Thymus (tissue), 11 donors: ENCODE measurements at regions not wholly inside any gene's neighbourhood (a gene's known extent, or its start where the extent isn't known, plus 50 kb on each side); places are given as distances from the start of the nearest gene placed in this dataset.

Experiments
- DNase-seq, 9 donors: peaks; one replicate each; pipeline ENCODE4 v3.0.0-alpha.2; 2013; ENCODE audit warnings: low spot score in 9 of 9, low read depth in 6 of 9, missing footprints in 1 of 9
- H3K27ac ChIP-seq, 2 donors: one replicate each; pipeline ENCODE4 v1.5.1; 2013; ENCODE audit warnings: control low read depth in 1 of 2, low read depth in 1 of 2, low read length in 1 of 2, mild to moderate bottlenecking in 1 of 2, moderate library complexity in 1 of 2
- H3K27me3 ChIP-seq, 2 donors: one replicate each; pipeline ENCODE4 v1.5.1; 2013; ENCODE audit warnings: low read length in 1 of 2; ENCODE audit not compliant: control insufficient read depth in 2 of 2, insufficient read depth in 1 of 2
- H3K36me3 ChIP-seq, 2 donors: one replicate each; pipeline ENCODE4 v1.5.1; 2013; ENCODE audit warnings: low read length in 1 of 2, mild to moderate bottlenecking in 1 of 2, moderate library complexity in 1 of 2; ENCODE audit not compliant: control insufficient read depth in 2 of 2, insufficient read depth in 2 of 2
- H3K4me1 ChIP-seq, 2 donors: one replicate each; pipeline ENCODE4 v1.5.1; 2013; ENCODE audit warnings: low read length in 2 of 2; ENCODE audit not compliant: control insufficient read depth in 2 of 2, insufficient read depth in 2 of 2
- H3K4me3 ChIP-seq, 2 donors: one replicate each; pipeline ENCODE4 v1.5.1; 2013; ENCODE audit warnings: low read length in 2 of 2, control low read depth in 1 of 2, mild to moderate bottlenecking in 1 of 2
- H3K9me3 ChIP-seq, 2 donors: one replicate each; pipeline ENCODE4 v1.5.1; 2013; ENCODE audit warnings: low read length in 1 of 2, mild to moderate bottlenecking in 1 of 2; ENCODE audit not compliant: control insufficient read depth in 2 of 2, insufficient read depth in 1 of 2
- WGBS: extraction: QIAGEN DNeasy Blood & Tissue Kit; methylation state at CpG from one replicate; pipeline ENCODE4 v1.1.7; 2013; 5-methylcytosine and 5-hydroxymethylcytosine counted together
- donor health status: healthy.

DNA sequence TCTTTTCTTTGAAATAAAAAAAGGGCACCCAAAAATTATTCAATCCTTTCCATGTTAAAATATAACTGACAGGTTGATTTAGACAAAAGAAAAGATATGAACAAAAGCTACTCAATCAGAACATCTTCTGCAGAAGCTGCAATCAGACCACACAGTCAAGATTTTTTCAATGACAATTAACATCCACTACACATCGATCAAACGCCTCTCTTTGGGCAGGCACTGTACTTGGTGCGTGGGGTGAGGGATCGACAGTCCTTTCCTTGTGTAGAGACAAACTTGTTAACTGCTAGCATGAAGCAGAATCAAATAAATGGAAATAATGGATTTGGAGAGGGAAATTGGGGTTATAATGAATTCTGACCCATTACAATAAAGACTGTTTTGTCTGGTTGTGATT, 71.2 kb upstream of the SESN3 start:
- peaks cover 0 to 11% of the 10 kb centered on the region in 2 donors for H3K4me1 ChIP-seq
- 99% methylated on average over 4 of the region's 4 CpGs for WGBS

DNA sequence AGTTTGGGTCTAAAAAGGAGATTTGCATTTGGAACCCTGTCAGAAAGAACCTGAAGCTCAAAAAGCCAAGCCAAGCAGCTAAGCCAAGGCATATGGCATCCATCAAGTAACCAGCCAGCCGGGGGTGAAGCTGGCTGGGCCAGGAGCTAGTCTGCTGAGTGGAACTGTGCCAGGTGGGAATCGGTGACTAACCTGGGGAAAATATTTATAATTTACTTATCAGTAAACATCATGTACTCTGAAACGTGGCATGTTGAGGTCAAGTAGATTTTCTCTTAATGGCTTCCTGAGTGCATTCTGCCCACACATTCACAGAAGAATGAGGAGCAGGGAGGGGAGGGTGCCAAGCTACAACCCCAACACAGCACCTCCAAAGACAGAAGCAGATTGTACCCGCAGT, 70.5 kb upstream of the SESN3 start:
- Histone ChIP-seq H3K4me1 (peaks cover 0 to 11% of the 10 kb centered on the region in 2 donors), H3K27me3 (no peaks in the 10 kb centered on the region), H3K36me3 (no peaks in the 10 kb centered on the region), H3K9me3 (no peaks in the 10 kb centered on the region), H3K27ac (no peak overlapping the region), H3K4me3 (no peak overlapping the region)
- no peak for DNase-seq
- WGBS: 94% methylated on average over 4 of the region's 4 CpGs

More for the DNA sequence above, 71.2 kb upstream of the SESN3 start:
- DNase-seq: no peak
- no peaks in the 10 kb centered on the region for H3K9me3 ChIP-seq
- no peaks in the 10 kb centered on the region for H3K27me3 ChIP-seq
- no peak overlapping the region for H3K27ac ChIP-seq
- H3K4me3 ChIP-seq: no peak overlapping the region
- no peaks in the 10 kb centered on the region for H3K36me3 ChIP-seq

DNA sequence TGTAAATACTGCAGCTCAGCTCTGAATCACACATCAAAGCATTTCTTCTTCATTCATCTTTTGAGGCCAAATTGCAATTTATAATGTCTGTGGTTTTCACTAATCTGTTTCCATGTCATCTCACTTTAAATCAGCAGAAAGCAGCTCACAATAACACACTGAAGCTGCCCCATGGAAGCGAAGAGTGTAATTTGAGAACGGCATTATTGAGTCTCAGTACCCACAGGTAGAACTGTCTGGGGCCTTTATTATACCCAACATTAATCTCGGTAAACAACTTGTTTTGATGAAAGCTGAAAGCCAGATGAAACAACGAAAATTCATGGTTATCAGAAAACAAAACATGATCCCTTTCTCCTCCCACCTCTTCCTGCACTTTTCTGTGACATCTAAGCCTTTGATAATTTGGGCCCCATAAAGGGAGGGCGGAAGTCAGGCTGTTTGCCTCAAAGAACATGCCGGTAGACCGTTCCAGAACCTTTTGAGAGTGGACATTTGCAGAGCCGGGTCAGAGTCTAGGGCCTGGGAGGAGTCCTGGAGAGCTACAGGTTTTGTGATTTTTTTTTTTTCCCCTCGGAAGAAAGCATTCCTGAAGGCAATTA, 68.2 kb upstream of the SESN3 start:
- H3K27me3 ChIP-seq: no peaks in the 10 kb centered on the region
- H3K4me1 ChIP-seq: peaks cover 0 to 11% of the 10 kb centered on the region in 2 donors
- peak in 3 of 9 donors; percentile 9 to 50 (median 19) for DNase-seq
- 85% methylated on average over 9 of the region's 9 CpGs for WGBS
- peak overlapping the region in 1 of 2 donors; percentile 2 for H3K27ac ChIP-seq
- no peaks in the 10 kb centered on the region for H3K9me3 ChIP-seq
- H3K4me3 ChIP-seq: no peak overlapping the region
- no peaks in the 10 kb centered on the region for H3K36me3 ChIP-seq

DNA sequence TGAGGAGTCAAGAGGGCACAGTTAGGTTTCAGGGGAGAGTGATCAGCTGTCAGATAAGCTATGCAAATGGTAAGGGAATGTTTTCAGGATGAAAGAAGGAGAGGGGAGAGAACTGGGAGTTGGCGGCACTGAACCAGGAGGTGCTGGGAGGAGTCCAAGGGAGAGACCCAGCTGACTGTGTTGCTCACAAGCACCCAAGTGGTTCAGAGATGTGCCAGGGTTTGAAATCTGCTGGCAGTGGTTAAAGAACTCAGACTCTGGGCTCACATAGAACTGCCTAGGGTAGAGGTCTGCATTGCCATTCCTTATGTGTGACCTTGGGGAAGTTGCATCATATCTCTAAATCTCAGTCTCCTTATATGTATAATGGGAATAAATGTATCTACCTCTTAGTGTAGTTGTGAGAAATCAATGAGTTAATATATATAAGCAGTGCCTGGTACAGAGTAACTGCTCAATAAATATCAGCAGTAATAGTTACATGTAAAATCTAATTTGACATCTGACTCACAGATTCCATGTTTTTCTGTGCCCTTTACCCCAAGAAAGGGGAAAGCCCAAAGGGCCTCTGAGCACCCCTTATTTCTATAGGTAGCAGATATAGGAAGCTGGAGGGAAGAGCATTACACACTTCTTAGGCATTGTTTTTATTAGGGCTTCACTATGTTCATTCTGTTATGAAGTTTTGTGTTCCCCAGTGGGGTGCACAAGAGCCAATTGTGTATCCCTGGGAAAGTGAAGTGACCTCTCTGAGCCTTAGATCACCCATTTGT, 66.9 kb upstream of the SESN3 start:
- Histone ChIP-seq H3K4me1 (peaks cover 0 to 11% of the 10 kb centered on the region in 2 donors), H3K36me3 (no peaks in the 10 kb centered on the region), H3K4me3 (no peak overlapping the region), H3K9me3 (no peaks in the 10 kb centered on the region), H3K27me3 (no peaks in the 10 kb centered on the region), H3K27ac (no peak overlapping the region)
- DNase-seq: no peak
- 95% methylated on average over 1 of the region's 1 CpG for WGBS

GRCh38 chr11:95296621-95297025, 65.6 kb upstream of the SESN3 start:
- DNase-seq: no peak
- no peak overlapping the region for H3K4me3 ChIP-seq
- H3K9me3 ChIP-seq: no peaks in the 10 kb centered on the region
- no peaks in the 10 kb centered on the region for H3K27me3 ChIP-seq
- no peak overlapping the region for H3K27ac ChIP-seq
- H3K4me1 ChIP-seq: peaks cover 0 to 11% of the 10 kb centered on the region in 2 donors
- 90% methylated on average over 6 of the region's 6 CpGs for WGBS
- H3K36me3 ChIP-seq: no peaks in the 10 kb centered on the region

GRCh38 chr11:95296165-95296564, 65.2 kb upstream of the SESN3 start:
- no peaks in the 10 kb centered on the region for H3K36me3 ChIP-seq
- peaks cover 0 to 11% of the 10 kb centered on the region in 2 donors for H3K4me1 ChIP-seq
- no peaks in the 10 kb centered on the region for H3K9me3 ChIP-seq
- no peak overlapping the region for H3K27ac ChIP-seq
- no peak for DNase-seq
- no peak overlapping the region for H3K4me3 ChIP-seq
- no peaks in the 10 kb centered on the region for H3K27me3 ChIP-seq

- 97% methylated on average over 8 of the region's 8 CpGs for WGBS
- no peaks in the 10 kb centered on the region for H3K36me3 ChIP-seq
- H3K27ac ChIP-seq: no peak overlapping the region
- no peaks in the 10 kb centered on the region for H3K27me3 ChIP-seq
- H3K4me3 ChIP-seq: no peak overlapping the region
- DNase-seq: no peak
- H3K4me1 ChIP-seq: peaks cover 0 to 11% of the 10 kb centered on the region in 2 donors
- H3K9me3 ChIP-seq: no peaks in the 10 kb centered on the region
Measured at GRCh38 chr11:95295382-95296149, 64.6 kb upstream of the SESN3 start.

DNA sequence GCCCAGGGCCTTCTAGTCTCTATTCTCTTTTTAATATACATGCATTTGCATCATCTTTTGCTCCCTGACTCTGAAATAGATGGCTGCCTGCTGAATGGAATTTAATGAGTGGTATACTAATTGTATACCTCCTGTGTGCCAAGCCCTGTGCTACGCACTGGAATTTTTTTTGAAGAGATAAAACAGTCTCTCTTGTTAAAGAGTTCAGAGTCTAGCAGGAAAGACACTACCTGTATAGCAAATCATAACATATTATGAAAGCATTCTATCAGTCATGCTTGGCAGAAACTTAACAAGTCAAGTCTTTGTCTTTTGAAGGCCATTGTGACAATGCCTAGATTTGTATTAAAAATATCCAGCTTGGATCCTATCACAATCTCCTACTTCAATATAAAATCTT, 63.7 kb upstream of the SESN3 start:
- H3K4me1 ChIP-seq: peaks cover 0 to 11% of the 10 kb centered on the region in 2 donors
- 96% methylated on average over 1 of the region's 1 CpG for WGBS
- H3K4me3 ChIP-seq: no peak overlapping the region
- H3K27me3 ChIP-seq: no peaks in the 10 kb centered on the region
- H3K9me3 ChIP-seq: no peaks in the 10 kb centered on the region
- DNase-seq: no peak
- no peaks in the 10 kb centered on the region for H3K36me3 ChIP-seq
- no peak overlapping the region for H3K27ac ChIP-seq

DNA sequence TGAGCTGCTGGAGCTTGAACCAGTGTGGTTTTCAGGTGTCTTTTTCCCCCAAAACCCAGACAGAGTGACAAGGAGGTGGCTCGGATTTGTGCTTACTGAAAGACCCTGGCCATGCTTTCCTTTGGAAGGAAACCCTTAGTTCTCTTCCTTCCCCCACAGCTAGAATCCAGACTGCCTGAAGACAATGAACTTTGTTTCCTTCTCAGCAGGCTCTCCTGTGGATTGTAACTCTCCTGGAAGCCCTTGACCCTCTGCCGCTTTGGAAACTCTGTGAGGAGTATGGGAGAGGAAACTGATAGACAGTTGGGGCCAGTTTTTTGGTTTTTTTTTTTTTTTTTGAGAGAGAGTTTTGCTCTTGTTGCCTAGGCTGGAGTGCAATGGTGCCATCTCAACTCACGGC, 62.1 kb upstream of the SESN3 start:
- 90% methylated on average over 3 of the region's 3 CpGs for WGBS
- no peak for DNase-seq

More for the DNA sequence above, 62.1 kb upstream of the SESN3 start:
- Histone ChIP-seq H3K4me1 (no peaks in the 10 kb centered on the region), H3K9me3 (no peaks in the 10 kb centered on the region), H3K27me3 (no peaks in the 10 kb centered on the region), H3K36me3 (no peaks in the 10 kb centered on the region), H3K27ac (no peak overlapping the region), H3K4me3 (no peak overlapping the region)
